NOMO-1 treated with dmso at 0.1 percent for 144 hours (cell line): ENCODE measurements at regions not wholly inside any gene's neighbourhood (a gene's known extent, or its start where the extent isn't known, plus 50 kb on each side); places are given as distances from the start of the nearest gene placed in this dataset.

Experiments used
- DNase-seq: peaks from one replicate; lab custom pipeline; 2025; ENCODE audit not compliant: unreplicated experiment; lab: John Stamatoyannopoulos, UW

DNA sequence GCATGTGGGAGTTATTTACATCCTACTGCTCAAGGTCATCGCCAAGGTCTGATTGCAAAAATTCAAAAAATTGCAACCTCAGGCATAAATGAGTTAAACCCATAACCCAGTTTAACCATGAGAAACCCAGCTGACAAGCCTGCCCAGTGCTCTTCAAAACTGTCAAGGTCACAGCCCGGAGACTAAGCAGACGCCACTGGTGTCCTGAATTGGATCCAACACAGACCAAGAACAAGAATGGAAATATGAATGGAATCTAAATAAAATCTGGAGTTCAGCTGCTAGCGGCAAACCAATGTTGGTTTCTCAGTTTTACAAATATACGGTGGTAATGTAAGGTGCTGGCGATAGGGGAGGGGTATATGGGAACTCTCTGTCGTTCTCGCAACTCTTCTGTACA is 201.5 kb upstream of the MVB12B start:
- DNase-seq: no peak

- no peak for DNase-seq
Measured at GRCh38 chr9:126125577-126125976, 201.1 kb upstream of the MVB12B start.

DNA sequence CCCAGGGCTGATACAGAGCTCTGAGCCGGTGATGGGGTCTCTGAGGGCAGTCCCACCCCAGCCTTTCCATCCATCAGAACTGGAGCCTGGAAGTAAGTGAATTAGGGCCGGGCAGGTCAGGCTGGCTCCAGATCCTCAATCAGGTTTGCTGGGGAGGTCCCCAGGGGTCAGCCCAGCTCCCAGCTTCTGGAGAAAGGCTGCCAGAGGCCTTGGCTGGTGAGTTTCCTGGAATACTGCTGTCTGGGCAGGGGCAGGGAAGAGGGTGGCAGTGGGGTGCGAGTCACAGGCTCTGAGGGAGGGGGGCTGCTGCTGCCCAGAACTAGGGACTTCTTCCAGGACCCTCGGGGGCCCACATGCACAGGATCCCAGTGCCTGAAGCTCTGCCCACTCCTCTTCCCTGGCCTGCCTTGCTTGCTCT is 200.6 kb upstream of the MVB12B start:
- no peak for DNase-seq

- DNase-seq: no peak
Measured at GRCh38 chr9:126126807-126127206, 199.8 kb upstream of the MVB12B start.

DNA sequence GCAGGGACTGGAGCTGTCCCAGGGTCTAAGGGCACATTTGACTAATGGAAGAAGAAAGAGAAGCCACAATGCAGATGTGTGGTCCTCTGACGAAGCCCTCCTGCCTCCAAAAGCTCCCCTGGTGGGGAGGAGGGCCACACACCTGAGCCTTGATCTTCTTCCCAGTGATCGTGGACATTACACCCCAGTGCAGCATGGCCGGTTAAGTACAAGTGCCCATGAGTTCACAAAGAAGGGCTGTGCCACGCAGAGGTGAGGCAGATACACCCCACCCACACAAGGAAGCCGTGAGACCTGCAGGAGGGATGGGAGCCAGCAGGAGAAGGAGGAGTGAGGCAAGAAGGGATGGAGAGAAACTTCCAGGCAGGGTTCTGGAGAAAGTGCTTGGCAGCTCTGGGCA is 199.0 kb upstream of the MVB12B start:
- DNase-seq: no peak

DNA sequence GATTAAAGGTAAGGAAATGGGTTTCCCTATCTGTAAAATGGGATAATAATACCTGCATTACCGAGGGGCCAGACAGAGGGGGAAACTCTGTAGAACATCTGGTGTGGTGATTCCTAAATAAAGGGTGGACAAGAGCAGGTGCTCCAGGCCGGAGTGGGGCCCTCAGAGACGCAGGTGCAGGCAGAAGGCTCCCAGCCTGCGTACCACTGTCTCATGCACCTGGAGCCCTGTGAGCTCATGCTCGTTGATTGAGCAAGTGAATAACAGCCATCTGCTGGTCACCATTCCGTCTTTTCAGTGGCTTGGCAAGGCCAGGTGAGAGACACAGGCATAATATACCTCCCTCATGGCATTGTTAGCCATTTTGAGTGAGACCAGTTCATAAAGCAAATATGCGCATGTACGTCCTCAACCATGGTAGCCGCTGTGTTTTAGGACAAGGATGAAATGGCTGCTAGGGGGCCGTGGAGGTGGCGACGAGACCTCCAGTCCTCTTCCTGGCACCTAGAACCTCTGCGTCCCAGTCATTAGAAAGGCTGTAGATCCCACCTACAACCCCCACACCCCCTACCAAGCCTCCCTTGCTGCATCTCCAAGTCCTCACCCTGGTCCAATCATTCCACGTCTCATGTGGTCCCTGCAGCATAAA is 198.0 kb upstream of the MVB12B start:
- no peak for DNase-seq

GRCh38 chr9:126131066-126132010 is 195.3 kb upstream of the MVB12B start:
- no peak for DNase-seq

DNA sequence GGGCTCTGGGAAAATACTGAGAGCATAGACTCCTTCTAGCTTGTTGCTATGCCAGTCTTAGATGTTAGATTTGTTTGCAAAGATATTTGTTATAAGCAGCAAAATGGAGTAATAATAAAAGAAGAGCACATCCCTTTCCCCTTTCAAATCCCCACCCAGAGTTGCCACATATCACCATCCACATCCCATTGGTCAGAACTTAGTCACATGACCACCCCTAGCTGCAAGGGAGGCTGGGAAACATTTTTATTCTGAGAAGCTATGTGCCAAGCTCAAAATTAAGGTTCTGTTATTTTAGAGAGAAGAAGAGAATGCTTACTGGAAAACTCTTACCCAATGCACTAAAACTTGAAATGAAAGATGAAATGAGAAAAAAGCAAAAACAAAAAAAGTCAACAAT is 193.9 kb upstream of the MVB12B start:
- DNase-seq: no peak

GRCh38 chr9:126144196-126144595 is 182.4 kb upstream of the MVB12B start:
- DNase-seq: no peak

GRCh38 chr9:126144603-126145456 is 181.8 kb upstream of the MVB12B start:
- DNase-seq: no peak

DNA sequence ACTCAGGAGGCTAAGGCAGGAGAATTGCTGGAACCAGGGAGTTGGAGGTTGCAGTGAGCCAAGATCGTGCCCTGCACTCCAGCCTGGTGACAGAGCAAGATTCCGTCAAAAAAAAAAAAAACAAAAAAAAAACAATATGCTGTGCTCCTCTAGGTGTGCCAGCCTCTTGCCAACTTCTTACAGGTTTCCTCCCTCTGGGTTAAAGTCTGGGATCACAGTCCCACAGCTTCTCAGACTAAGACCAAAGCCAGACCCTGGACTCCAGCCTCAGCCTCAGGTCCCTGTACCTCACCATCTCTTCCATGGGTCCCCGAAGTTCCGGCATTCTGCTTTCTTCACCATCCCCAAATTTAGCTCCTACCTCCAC is 180.8 kb upstream of the MVB12B start:
- DNase-seq: no peak

DNA sequence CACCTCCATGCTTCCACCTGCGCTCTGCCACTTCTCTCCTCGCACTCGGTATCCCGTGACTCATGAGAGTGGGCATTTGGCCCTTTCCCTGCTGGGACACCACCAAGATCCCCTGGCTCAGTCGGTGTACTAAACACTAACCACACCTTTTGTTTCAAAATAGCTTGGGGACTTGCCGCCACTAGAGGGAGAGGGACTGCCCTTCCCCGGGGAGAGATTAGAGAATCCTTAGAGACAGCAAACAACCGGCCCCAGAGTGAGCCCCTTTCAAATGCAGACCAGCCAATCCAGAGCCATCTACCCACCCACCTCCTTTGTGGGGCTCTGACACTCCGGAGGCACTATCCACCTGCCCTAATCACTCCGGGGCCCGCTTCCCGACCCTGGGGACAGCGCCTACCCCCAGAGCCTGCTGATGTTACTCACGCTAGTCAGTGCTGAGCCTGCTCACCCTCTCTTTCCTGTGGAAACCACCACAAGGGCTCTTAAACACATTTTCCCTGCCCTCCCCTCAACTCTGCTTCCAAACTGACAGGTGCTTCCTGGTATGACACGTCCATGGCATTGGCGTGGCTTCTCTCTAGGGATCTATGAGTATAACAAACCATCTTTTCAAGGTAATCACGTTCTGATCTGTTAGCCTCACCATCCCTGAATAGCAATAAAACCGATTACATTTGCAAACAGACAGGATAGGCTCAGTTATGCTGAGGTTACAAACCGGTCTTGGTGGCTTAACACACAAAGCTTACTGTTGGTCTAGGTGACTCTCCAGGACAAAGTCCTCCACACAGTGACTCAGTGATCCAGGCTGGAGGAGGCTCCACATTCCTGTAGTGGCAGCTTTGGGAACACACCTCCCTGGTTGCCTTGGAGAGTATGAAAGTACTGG is 180.1 kb upstream of the MVB12B start:
- DNase-seq: no peak

DNA sequence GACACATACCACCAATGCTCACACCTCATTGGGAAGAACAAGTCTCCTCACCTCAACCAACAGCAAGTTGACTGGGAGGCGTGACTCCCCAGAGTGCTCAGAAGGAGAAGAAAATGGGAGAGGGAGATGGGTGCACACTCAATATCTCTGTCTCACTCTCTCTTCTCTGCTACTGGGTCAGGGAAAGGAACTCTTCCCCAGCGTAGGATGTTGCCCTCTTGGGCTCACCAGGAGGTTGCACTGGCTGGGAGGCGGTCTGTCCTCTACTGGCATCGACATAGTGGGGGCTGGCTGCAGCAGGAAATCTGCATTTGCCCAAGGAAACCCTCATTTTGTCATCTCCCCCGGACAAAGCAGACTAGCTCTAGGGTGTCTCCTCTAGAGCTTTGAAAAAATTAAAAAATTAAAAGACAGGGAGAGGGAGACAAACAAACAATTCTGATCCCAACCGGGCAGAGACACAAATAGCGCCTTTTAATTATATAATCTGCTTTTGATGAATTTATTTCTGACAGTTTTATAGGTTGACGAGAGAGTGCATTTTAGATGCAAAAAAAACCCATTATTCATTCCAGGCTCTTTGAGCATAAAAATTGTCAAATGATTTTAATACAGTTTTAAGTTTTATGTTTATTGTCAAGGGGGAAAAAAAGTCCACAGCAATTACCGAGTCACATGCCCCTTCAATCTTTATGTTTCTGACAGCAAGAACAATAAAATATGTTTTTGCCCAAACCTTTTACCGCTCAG is 179.3 kb upstream of the MVB12B start:
- DNase-seq: no peak

DNA sequence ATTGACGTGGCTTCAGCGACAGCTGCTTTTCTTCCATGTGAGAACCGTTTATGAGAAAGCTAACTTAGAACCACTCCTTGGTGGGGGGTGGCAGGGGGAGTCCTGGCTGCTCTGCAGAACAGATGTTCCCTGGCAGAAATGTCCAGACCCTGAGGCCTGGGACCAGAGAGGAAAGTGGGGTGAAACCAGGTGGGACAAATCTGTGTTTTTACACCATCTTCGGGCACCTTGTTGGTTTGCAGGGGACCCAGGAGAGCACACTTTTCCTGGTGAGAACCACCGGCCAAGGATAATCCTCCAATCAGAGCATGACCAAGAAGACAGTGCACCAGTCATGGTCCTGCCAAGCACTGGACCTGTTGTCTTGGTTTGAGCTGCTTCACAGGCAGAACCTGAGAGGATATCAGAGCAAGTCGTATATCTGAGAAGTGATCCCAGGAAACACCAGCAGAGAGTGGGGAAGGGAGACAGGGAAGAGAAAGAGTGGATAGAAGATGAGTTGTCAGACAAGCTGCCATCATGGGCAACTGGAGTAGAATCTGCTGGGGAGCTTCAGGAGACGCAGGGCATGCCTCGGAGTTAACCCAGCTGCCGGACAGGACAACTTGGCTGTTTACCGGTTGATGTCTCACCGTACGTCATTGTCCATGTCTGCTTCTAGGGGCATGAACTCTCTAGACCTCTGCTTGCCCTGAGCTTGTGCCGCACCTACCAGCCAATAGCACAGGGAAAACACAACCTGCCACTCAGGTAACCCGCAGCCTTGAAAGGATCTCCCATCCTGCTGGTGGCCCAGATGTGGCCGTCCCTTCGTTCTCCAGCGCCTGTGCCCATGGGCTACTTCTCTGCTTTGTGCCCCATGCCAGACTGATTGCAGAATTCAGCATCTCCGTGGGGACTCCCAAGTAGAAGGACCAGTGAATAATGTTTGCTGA is 178.4 kb upstream of the MVB12B start:
- no peak for DNase-seq

DNA sequence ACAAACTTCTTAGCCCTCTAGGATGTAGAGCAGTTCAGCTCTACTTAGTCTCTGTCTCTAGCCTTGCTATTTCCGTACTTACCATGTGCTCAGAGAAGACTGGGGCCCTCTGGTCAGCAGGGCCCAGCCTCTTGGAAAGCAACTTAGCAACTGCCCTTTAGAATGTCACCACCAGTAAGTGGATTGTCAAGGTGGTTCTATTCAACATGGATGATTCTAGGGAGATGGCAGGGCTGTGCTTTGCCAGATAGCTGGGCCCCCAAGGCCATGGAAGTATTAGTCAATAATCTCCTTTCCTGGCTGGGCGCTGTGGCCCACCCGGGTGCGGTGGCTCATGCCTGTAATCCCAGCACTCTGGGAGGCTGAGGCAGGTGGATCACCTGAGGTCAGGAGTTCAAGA is 177.6 kb upstream of the MVB12B start:
- no peak for DNase-seq

- no peak for DNase-seq
Measured at GRCh38 chr9:126149661-126150060, 177.0 kb upstream of the MVB12B start.

DNA sequence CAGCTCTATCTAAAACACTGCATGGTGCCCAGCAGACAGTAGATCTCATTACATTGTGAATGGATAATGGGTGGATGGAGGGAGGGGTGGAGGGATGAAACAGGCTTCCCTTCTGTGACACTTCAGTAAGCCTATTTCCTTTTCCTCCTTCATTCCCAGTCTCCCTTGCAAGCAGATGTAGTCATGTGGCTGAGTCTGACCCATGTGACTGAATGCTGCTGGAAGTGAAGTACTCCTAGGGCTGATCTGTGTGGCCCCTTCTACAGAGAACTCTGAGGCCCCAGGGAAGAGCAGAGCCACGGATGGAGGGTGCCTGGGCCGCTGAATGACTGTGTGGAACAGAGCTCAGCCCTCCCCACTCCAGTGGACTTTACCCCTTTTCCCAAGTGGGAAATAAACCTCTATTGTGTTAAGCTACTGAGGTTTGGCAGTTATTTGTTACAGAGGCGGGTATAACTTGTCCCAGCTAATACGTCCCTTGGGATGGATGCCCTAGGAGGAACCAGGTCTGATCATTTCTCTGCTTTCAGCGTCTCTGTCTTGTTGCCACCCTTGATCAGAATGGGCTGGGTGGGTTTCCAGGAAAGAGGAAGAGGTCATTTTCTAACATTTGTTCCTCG is 176.1 kb upstream of the MVB12B start:
- no peak for DNase-seq

GRCh38 chr9:126151031-126151685 is 175.5 kb upstream of the MVB12B start:
- DNase-seq: no peak
